ENCODE measurements at regions not wholly inside any gene's neighbourhood (a gene's known extent, or its start where the extent isn't known, plus 50 kb on each side); places are given as distances from the start of the nearest gene placed in this dataset.

- no peak for DNase-seq (ENCODE audit: low spot score)
Measured at GRCh38 chr4:183763990-183764754, 105.1 kb downstream of the TRAPPC11 start.

GRCh38 chr4:183765251-183765911 lies 106.3 kb downstream of the TRAPPC11 start:
- DNase-seq (ENCODE audit: low spot score) = peak; percentile 42

DNA sequence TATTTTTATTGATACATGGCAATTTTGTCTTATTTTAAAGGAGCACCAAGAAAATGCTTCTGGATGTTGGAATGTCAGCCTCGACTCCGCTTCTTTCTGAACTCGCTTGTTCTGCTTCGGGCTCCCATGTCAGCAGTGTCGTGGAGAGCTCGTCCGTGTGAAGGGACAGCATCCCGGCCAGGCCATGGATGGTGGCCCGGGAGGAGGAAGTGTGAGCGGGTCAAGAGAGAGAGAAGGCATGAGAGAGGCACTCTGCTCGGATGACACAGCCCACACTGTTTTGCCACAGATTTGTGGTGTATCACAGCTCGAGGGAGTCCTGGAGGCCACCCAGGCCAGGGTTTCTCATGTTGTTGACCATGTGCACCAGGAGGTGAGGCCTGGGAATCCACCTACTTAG lies 107.0 kb downstream of the TRAPPC11 start:
- DNase-seq (ENCODE audit: low spot score) = no peak

DNA sequence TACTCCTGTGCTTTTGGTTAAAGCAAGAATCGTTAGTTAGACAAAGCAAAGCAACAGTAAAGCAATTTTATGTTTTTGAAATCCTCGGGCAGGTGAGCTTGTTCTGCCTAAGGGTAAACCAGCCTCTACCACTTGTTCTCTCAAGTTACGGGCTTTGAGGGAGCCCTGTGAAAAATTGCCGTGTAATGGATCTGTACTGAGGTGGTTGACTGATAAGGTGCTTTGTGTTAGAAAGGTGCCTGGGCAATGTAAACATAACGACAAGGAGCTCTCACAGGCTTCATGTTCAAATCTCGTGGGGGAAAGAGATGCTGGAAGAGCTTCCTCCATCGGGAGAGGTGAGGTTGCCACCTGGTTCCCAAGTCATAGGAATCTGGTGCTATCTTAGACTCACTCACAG lies 111.8 kb downstream of the TRAPPC11 start:
- DNase-seq (ENCODE audit: low spot score) = no peak

DNA sequence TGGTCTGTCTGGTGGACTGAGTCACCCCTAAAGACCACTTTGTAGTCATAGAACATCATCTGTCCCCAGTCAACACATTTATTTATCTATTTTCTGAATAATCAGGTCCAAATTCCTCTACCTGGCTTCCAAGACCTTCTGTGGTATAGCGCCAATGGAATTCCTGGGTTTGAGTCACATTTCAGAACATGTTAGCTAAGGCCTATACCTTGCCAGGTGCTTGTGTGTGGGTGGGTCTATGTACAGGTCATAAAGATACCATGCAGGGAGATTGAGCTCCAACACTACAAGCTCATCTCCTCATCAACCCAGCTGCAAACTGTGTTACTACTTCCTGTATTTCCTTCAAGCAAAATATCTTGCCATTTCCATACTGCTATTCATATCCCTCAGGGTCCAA lies 113.3 kb downstream of the TRAPPC11 start:
- no peak for DNase-seq (ENCODE audit: low spot score)

DNA sequence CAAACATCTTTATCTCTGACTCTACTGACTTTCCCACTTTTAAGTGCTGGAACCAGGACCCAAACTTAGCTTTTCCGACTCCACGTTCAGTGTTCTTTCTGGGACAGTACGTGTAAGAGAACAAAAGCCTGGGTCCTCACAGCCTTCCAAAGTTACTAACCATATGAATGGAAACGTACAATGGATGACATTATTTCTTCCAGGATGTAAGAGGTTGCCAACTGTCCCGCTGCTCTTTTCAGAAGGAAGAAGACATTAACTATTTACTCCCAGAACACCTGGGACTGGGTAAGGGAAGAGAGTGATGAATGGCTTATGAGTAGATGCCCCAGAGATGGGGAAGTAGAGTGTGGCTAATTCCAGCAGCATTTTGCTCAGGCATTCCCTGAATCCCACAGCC lies 114.7 kb downstream of the TRAPPC11 start:
- DNase-seq (ENCODE audit: low spot score) = no peak

- DNase-seq (ENCODE audit: low spot score) = no peak
Measured at GRCh38 chr4:183783306-183783705, 121.8 kb upstream of the STOX2 start.

GRCh38 chr4:183783991-183784553 lies 121.0 kb upstream of the STOX2 start:
- DNase-seq (ENCODE audit: low spot score) = peak; percentile 47

- peak; percentile 19 for DNase-seq (ENCODE audit: low spot score)
Measured at GRCh38 chr4:183788308-183788905, 116.7 kb upstream of the STOX2 start.

GRCh38 chr4:183789657-183790056 lies 115.5 kb upstream of the STOX2 start:
- DNase-seq (ENCODE audit: low spot score) = no peak

- no peak for DNase-seq (ENCODE audit: low spot score)
Measured at GRCh38 chr4:183790661-183791060, 114.4 kb upstream of the STOX2 start.

DNA sequence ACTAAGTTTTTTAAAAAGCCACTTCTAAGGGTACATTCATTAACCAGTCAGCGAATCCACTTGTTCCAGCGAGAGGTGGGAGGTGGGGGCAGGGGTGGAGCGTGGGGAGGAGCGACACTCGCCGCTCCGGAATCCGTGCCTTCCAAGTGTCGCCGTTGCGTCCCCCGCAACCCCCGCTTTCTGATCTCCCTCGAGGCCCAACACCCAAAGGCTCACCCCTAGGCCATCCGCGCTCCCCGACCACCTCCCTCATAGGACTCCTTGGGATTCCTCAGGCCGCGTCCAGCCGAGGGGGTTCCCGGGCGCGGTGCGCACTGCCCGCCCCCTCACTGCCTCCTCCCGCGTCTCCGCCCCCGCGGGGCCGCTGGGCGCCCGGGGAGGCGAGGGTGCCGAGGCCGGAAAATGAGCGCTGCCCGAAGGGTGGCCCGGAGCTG lies 108.1 kb upstream of the STOX2 start:
- peak; percentile 62 for DNase-seq (ENCODE audit: low spot score)

DNA sequence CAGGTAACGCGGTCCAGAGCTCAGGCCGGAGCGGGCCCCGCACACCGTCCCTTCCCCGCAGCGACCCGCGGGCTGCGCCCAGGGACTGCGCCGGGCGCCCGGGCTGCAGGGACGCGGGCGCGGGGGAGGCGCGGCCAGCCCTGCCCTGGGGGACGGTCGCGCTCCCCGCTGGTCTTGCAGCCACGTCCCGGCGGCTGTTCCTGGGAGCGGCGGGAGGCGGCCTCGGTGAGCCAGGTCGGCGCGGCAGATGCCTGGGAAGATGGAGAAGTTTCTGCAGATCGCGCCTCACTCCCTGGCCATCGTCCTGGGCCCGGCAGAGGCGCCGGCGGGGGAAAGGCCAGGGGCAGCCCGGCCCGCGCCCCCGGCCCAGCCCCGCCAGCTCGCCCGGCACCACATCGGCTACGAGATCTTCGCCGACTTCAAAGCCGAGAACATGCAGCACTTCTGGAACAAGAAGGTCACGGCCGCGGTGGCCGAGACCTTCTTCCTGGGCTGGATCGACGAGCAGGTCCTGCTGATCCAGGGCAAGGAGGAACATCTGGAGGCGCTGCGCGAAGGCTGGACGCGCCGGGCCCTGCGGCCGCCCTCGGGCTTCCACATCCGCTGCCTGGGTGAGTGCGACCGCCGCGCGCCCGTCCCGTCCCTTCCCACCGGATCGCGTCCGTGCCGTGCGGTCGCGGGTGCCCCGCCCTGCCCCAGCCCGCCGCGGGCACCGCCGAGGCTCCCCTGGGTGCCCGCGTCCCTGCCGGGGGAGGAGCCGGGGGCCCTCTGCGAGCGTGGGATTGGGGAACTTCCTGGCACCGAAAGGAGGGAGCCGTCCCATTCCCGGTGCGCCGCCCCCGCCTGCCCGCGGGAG lies 107.4 kb upstream of the STOX2 start:
- peak; percentile 61 for DNase-seq (ENCODE audit: low spot score)

- peak; percentile 35 for DNase-seq (ENCODE audit: low spot score)
Measured at GRCh38 chr4:183798301-183799253, 106.5 kb upstream of the STOX2 start.

GRCh38 chr4:183801457-183802165 lies 103.5 kb upstream of the STOX2 start:
- DNase-seq (ENCODE audit: low spot score) = no peak

DNA sequence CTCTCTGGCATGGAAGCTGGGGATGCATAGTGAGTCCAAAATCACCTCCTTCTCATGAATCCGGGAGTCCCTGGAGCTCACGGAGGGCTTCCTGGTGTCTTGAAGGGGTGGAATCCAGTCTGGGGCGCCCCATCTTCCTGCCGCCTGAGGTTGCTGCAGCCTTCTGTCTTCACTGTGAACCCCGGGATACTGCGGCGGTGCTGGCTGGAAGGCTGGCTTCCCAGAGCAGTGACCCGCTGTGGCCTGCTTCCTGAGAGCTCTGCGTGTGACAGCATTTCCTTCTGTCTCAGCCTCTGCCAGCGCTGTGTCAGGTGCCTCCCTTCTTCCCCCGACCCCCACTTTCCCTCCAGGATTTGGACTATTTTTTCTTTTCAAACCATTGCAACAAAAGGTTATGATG lies 98.8 kb upstream of the STOX2 start:
- no peak for DNase-seq (ENCODE audit: low spot score)

- peak; percentile 15 for DNase-seq (ENCODE audit: low spot score)
Measured at GRCh38 chr4:183807420-183808096, 97.5 kb upstream of the STOX2 start.

- peak; percentile 84 for DNase-seq (ENCODE audit: low spot score)
Measured at GRCh38 chr4:183808097-183808456, 97.0 kb upstream of the STOX2 start.

DNA sequence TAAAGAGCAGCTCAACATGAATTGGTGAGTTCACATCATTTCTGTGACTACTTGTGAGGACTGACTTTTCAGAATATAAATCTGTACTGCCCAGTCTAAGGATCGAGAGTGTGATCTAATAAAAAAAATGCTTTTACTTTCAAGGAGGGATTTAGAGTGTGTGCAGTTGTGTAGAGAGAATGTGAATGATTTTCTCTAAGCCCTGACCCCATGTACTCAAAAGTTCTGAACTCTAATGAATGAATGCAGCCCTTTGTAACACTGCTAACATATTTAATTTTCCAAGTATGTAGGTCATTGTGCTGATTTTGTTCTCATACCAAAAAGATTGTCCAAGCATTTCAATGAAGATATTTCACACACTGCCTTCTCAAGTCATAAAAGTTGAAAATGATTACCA lies 92.5 kb upstream of the STOX2 start:
- DNase-seq (ENCODE audit: low spot score) = no peak

GRCh38 chr4:183814461-183814860 lies 90.6 kb upstream of the STOX2 start:
- DNase-seq (ENCODE audit: low spot score) = peak; percentile 31

All from kidney tubule cell (primary cell).